ENCODE measurements at regions not wholly inside any gene's neighbourhood (a gene's known extent, or its start where the extent isn't known, plus 50 kb on each side); places are given as distances from the start of the nearest gene placed in this dataset.

GRCh38 chr13:73189362-73189761, 130.6 kb downstream of the KLF5 start:
- TF ChIP-seq, protein P1, sequence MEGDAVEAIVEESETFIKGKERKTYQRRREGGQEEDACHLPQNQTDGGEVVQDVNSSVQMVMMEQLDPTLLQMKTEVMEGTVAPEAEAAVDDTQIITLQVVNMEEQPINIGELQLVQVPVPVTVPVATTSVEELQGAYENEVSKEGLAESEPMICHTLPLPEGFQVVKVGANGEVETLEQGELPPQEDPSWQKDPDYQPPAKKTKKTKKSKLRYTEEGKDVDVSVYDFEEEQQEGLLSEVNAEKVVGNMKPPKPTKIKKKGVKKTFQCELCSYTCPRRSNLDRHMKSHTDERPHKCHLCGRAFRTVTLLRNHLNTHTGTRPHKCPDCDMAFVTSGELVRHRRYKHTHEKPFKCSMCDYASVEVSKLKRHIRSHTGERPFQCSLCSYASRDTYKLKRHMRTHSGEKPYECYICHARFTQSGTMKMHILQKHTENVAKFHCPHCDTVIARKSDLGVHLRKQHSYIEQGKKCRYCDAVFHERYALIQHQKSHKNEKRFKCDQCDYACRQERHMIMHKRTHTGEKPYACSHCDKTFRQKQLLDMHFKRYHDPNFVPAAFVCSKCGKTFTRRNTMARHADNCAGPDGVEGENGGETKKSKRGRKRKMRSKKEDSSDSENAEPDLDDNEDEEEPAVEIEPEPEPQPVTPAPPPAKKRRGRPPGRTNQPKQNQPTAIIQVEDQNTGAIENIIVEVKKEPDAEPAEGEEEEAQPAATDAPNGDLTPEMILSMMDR (conservative IDR thresholded peaks at IDR 0.05; ENCODE audit: low read length), result no peak
- no peak for DNase-seq (ENCODE audit: low read depth)
- no peak overlapping the region for H3K4me3 ChIP-seq (ENCODE audit: low read length)

DNA sequence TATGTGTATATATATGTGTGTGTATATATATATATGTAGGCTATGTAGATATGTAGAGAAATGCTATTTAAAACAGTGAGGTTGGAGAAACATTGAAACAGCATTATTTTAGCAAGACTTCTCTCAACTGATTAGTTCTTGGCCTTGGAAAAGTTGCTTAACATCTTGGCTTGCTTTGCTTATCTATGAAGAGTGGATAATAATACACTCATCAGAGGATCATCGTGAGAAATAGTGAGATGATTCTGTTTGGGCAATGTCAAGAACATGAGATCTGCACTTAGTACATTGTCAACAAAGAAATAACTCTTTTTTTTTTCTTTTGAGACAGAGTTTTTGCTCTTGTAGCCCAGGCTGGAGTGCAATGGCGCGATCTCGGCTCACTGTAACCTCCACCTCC, 128.3 kb downstream of the KLF5 start:
- no peak for DNase-seq (ENCODE audit: low read depth)
- TF ChIP-seq, protein P1 (conservative IDR thresholded peaks at IDR 0.05; ENCODE audit: low read length), result no peak
- no peak overlapping the region for H3K4me3 ChIP-seq (ENCODE audit: low read length)

GRCh38 chr13:73179650-73180274, 121.0 kb downstream of the KLF5 start:
- DNase-seq (ENCODE audit: low read depth), result no peak
- H3K4me3 ChIP-seq (ENCODE audit: low read length), result no peak overlapping the region
- TF ChIP-seq, protein P1 (conservative IDR thresholded peaks at IDR 0.05; ENCODE audit: low read length), result no peak

DNA sequence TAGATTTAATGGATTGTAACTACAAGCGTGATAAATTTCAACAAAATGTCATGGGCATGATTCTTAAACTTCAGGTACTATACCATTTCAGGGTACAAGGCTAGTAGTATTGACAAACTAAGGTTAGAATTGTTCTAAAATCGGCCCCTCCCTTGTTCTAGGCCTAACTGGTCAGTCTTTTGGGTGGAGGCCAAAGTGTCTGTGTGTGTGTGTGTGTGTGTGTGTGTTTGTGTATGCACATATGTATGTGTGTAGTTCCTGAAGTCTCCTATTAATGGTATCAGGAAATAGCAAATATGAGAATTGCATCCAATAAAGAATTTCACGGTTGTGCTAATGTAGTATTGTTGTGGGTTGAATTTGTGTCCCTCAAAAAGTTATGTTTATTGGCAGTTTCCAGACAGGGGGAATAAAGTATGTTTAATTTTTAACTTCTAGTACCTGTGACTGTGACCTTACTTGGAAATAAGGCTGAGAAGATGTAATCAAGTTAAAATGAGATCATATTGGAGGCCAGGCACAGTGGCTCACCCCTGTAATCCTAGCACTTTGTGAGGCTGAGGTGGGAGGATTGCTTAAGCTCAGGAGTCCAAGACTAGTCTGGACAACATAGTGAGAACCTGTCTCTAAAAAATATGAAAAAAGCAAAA, 119.2 kb downstream of the KLF5 start:
- TF ChIP-seq, protein P1 (conservative IDR thresholded peaks at IDR 0.05; ENCODE audit: low read length), result no peak
- H3K4me3 ChIP-seq (ENCODE audit: low read length), result no peak overlapping the region

GRCh38 chr13:73177017-73177416, 118.2 kb downstream of the KLF5 start:
- TF ChIP-seq, protein P1 (conservative IDR thresholded peaks at IDR 0.05; ENCODE audit: low read length), result no peak
- DNase-seq (ENCODE audit: low read depth), result no peak
- H3K4me3 ChIP-seq (ENCODE audit: low read length), result no peak overlapping the region

More for the DNA sequence above, 119.2 kb downstream of the KLF5 start:
- no peak for DNase-seq (ENCODE audit: low read depth)

GRCh38 chr13:73174521-73175010, 115.8 kb downstream of the KLF5 start:
- TF ChIP-seq, protein P1 (conservative IDR thresholded peaks at IDR 0.05; ENCODE audit: low read length), result no peak
- H3K4me3 ChIP-seq (ENCODE audit: low read length), result no peak overlapping the region
- no peak for DNase-seq (ENCODE audit: low read depth)

DNA sequence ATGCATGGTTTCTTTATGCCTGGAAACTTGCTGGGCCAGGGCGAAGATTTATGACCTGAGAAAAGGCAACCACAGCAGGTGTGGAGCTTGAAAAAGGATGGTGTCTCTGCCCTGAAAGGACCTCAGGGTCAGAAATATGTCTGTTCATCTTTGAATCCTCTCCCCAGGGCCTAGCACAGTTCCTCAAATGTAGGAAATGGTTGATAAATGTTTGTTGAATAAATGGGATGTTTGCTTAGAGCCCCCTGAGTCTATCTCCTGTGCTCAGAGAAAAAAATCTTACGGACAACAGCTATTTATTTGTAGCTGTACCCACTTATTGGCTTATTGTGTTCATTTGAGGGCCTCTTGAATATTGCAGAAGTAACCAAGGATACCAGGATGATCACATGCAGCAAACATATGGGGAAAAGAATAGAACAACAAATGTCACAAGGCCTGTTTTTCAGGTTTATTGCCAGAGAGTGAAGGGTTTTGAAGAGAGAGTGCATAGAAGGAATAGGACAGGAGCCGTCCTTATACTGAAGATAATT, 114.5 kb downstream of the KLF5 start:
- TF ChIP-seq, protein P1 (conservative IDR thresholded peaks at IDR 0.05; ENCODE audit: low read length), result no peak
- H3K4me3 ChIP-seq (ENCODE audit: low read length), result no peak overlapping the region
- DNase-seq (ENCODE audit: low read depth), result no peak

All from AG10803 (cell line).